ENCODE measurements at regions not wholly inside any gene's neighbourhood (a gene's known extent, or its start where the extent isn't known, plus 50 kb on each side); places are given as distances from the start of the nearest gene placed in this dataset.

DNA sequence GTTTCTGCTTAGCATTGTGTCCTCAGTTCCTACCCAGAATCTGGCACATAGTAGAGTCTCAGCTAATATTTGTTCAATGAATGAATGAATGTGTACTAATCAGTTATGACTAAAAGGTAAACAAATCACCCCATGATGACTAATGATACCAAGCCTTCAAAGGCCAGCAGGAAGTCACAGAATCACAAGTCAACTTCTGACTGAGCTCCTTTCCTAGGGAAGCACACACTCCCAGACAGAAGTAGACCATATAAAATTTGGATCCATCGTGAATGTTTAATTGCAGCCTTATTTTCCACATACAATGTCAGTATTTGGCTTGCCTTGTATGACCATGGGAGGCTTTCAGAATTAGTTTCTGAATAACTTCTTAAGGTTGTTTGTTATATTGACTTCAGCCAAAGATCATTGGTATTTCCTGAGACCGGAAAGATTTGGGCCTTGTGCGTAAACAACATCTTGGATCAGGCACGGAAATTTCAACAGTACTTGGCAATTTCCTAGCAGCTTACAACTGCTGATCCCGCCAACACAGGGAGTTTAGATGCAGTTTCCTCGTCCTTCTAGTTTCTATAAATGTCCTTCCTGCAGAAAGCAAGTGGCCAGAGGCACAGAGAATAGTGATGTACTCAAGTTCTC, 185.9 kb upstream of the ATP1B1 start:
- no peak for DNase-seq

DNA sequence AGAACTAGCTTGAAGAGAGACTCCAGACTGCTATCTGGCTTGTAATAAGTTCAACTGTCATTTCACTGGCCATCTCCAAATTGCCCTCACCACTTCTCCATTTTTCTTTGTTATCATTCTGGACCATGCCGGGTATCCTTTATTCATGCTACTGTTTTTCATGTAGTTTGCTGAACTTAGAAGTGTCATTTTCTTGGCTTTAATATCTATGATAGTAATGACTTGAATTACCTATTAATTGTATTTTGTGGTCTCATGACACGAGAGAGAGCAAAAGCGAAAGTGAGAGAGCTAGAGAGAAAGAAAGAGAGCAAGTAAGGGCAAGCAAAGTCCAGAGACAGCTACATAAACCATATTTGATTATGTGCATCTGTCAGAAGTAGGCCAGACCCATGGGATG, 184.9 kb upstream of the ATP1B1 start:
- no peak for DNase-seq

DNA sequence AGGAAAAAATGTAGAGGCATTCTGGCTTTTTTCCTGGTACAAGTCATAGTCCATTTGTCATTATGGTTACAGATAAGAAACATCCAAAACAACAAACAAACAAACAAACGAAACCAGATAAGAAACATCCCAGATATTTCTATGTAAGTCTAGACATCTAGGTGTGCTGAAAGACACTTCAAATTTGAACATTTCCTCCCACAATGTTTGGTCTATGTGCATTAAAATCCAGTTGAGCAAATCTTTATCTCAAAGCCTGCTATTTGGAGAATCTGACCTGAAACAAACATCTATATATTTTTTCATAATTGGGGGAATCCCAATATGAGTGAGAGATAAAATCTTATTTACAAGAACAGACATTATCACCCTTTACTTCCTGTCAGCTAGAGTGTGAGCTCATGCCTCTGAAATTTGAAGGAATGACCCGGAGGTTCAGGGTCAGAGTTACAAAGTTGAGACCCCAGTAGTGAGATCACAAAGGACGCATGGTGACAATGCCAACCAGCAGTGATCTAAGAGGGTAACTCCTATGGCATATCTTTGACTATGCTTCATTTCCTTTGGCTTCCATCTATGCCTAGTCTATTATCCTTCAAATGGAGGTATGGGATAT, 182.9 kb upstream of the ATP1B1 start:
- no peak for DNase-seq

DNA sequence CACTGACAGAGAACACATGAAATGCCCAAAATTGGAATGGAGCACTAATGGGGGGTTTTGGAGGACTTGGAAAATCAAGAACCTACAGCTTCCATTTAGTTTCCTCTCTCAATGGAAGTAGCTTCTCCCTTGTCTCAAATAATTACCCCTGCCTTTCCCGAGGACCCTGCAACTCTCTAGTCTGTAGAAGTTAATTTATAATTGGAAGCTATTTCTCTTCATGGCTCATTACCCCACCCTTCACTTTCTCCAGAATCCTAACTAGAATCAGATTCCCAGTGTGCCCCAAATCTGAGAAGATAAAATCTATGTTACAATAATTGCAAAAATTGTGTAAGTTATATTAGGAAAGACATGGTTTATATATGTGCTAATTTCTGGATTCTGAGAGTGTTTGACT, 181.5 kb upstream of the ATP1B1 start:
- DNase-seq = no peak

DNA sequence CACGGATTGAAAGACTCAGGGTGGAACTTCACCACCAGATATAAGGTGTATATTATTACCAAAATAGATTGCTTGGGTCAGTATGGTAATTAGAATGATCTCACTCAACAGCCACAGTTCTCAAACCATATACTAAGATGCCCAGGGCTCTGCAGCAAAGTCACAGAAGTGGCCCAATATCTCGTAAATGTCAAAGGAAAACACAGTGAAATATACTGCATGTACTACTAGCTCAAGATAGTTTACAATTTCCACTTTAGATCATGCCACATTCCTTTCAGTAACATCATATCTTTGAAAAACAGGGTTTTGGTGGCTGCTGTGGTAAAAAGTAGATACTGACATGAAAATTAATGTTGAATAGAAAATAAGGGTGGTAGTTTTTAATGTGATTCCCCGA, 180.3 kb upstream of the ATP1B1 start:
- DNase-seq = no peak

DNA sequence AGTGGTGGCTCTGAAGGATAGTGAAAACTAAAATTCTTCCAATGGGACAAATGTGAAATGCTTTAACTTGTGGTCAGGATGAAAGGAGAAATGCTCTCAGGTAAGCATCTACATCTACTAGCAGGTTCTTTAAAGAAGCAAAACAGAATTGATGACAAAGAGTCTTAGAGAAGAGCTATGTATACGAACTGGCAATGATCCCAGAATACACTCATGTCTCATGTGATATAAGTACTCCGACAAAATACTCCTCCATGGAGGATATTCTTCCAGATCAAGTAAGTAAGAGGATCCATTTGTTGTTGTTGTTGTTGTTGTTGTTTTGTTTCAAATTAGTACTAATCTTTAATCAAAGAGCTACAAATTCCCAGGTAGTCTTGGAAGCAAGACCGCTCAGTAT, 174.0 kb upstream of the ATP1B1 start:
- no peak for DNase-seq

DNA sequence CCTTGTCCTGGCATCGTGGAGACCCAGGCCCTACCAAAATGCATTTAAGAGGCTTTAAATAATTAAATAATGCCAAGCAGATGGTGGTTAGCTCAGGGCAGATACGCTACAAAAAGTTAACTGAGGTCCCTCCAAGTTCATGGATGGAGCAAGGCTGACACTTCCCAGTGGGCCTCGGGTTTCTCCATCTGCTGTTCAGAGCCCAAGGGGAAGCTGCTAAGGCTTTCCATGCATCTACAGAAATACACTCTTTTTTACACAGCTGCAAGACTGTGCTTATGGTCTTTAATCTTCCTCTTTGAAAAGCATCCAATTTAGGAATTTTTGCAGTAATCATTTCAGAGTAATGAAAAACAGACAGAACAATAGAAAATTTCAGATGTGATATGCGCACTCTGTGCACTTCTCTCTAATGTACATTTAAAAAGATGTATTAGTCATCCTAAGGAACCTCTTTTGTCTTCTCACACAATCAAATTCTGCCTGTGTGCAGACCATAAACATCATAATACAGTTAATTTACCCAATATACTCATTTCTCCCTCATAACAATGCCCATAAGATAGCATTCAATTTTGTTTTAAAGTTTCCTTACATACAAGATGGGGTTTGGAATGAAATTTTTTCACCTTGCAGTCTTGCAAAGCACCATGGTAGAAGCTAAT, 173.2 kb upstream of the ATP1B1 start:
- DNase-seq = no peak

DNA sequence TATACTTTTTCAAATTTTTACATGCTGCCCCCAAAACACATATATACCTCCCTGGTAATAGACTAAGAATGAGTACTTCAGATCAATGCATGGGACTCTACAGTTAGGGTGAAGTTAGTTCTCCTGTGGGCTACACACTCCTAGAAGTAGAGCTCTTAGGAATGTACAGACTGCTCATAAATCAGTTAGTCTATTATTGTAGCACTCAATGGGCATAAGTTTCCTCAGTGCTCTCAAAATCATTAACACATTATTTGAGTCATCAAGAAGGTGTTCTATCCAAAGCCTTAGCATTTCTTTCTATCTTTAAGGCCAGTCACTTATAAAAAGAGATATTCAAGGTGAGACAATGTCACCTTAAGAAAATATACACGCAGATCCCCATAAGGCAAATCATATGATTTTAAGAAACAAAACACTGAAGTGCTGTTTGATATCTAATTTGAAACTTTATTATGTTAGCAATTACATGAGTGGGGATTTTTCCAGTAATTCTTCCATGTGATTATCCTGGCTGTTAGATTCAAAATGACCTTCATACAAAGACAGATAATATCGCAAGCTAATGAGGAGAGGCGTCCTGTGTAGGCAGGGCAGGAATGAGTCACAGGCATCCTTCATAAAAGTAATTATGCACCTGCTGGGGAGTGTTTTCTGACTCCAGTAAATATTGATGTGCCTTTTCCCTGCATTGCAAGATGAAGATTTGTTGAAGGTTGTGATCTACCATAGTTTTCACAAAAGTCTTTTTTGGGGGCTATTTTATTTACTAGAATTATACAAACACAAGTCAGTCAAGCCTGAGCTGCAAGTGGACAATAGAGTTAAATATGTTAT, 167.2 kb upstream of the ATP1B1 start:
- no peak for DNase-seq

DNA sequence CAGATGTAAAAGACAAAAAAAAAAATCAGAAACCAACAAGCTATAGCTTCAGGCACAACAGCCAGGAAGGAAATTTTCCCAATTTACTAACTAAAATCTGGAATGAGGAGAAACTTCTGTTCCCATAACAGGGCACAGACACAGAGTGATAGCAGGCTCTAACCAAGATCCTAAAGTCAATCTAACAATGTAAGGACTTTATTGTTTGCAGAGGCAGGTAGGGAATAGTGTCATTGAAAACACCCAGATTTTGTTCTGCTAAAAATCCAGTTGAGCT, 166.6 kb upstream of the ATP1B1 start:
- DNase-seq = no peak

DNA sequence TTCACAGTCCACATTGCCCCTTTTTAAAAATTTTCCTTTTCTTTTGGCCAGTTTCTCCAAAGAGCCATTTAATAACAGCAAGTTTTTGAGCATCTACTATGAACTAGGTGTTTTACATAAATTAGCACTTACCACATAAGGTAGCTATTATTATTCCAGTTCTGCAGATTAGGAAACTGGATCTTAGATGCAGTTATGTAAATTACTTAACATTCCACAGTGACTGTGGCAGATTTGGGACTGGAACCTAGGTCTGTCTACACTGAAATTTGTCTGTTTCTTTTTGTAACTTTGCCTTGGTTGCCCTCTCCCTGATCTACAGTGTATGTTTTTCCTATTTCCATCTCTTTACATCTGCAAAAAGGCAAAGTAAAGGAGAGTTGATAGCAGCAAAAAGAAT, 164.8 kb upstream of the ATP1B1 start:
- no peak for DNase-seq

DNA sequence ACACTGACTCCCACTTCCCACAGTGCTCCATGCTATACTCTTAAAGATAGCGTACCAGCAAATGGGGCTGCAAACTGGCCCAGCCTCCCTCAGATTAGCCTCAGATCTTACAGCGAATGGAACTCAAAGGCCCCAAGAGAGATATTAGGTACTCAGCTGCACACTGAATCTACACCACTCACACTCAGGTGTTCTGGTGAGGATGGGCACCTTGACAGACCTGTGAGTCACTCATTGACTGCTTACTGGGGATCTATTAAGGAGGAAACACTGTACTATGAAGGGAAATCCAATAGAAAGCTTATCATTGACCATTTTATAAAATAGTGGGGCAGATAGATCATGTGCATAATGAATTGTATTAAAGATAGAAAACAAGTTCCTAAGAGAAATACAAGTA, 164.3 kb upstream of the ATP1B1 start:
- DNase-seq = no peak

DNA sequence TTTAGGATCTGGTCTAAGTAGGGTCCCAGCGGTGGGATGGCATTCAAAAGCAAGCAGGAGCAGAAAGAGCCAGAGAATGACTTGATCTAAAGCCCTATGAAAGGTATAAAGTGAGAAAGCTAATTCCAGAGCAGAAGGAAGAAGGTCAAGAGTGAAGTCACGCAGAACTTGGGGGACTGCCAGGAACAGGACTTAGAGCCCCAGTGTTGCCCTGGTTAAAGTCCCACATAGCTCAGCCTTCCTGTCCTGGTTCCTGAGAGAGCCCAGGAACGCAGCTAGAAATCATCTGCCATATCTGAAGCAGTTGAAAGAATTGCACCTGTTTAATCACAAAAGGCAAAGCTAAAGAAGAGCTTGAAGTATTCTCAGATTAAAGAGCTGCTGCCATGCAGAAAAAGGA, 160.6 kb upstream of the ATP1B1 start:
- DNase-seq = no peak

DNA sequence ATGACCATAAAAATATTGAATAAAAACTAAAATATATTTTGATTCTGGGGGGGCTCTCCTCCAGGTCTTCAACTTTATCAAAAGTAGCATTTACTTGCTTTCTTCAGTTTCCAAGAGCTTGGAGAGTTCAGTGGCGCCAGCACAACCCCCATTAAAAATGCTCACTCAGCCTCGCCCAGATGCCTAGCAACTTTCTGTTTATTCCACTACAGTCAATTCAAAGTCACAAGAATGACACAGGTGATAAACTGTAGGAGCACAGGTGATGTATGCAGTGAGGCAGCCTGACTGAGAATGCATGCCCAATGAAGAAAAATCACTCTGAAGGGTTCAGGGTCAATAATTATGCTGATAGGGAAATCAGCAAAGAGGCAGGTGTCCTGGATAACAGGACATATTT, 159.4 kb upstream of the ATP1B1 start:
- no peak for DNase-seq

DNA sequence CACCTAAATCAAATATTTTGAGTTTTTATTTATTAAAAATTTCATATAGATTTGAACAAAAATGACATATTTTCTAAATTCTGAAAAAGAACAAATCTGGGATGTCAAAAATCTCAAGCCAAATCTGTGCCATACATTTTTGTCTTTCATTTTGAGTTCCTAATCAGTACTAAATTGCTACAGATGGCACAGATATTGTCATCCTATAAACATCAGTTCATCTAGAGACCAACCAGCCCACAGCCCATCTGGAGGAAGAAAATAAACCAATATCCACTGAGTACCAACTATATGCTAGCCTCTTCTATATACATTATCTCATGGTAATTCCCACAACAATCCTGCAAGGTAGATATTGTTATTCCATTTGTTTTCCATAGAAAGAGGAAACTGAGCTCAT, 156.8 kb upstream of the ATP1B1 start:
- no peak for DNase-seq

DNA sequence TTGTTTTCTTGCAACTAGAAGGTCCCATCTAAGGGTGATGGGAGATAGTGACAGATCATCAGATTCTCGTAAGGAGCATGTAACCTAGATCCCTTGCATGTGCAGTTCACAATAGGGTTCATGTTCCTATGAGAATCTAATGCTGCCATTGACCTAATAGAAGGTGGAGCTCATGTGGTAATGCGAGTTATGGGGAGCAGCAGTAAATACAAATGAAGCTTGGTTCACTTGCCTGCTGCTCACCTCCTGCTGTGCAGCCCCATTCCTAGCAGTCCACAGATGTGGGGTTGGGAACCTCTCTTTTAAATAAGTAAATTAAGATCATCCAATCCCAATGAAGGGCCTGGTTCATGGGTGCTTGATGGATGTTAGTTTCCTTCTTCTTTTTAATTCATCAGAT, 148.7 kb upstream of the ATP1B1 start:
- no peak for DNase-seq

DNA sequence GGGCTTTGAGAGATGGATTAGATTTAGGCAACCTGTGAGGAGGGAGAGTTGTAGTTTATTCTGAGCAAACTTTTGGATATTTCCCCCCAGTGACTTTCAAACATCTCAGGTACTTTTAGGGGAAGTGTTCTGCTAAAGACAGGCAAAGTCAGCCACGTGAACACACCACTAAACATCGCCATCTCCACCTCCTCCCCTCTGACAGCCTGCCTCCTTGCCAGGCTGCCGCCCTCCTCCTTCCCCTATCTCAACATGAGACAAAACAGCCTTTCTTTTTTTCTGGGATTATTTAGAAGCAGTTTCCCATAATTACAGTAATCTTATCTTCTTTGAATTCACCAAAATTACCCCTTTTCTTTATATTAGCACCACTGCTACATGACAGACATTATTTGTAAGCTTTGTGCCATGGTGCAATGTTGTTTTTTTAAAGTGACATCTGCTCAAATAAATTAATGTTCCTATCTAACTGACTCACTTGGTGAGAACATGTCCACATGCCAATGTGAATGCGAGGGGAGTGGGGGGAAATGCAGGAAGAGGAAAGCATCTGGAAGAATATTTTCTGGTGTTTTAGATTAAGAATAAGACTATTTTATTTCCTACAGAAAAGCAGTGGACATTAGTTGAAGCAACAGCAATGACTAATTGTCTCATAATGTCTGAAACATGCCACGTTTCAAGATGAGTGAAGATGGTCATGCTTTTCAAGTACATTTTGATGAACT, 147.8 kb upstream of the ATP1B1 start:
- DNase-seq = no peak

DNA sequence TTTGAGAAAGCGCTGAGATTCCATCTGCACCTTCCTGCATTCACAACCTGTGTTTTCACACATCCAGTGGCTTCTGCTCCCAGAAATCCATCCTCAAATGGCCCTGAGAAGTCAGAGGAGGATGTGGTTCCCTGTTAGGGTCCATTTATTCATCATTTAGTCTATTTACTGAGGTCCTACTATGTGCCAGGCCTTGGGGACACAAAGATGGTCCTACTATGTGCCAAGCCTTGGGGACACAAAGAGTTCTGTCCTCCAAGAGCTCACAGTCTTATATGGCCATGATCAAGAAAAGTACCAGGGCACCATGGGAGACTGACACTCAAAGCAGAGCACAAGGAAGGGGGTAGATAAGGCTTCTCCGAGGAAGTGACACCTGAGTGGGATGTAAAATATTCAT, 147.1 kb upstream of the ATP1B1 start:
- no peak for DNase-seq

DNA sequence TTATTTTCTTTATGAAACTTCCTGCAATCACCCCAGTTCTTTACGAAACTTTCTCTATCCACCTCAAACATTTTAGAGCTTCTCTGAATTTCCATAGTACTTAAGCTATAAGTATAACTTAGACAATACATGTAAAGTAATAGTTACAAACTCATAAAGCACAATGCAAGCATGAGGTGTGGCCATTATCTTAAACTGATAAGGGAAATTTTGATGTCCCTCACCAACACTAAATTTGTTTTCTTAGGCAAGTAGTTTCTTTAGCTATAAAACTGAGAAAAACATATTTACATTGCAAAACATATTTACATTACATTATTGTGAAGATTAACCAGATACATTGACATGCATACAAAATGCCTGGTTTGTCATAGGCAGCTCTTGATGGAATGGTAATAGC, 146.4 kb upstream of the ATP1B1 start:
- DNase-seq = no peak

DNA sequence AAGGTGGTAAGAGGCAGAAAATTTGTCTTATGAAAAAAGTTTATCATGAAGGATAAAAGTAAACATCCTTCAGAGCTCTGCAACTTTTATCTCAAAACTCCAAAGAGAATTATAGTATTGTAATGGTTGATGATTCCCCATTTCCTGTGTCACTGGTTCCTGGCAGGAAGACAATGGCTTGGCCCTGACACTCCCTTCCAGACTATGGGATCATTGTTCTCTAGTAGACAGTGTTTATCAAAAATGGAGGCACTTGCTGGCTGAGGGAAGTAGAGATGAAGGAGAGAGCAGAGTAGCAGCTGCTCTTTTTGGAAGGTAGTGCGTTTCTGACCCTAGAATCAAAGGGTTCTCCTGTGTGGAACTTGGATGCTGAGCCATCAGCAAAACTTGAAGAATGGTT, 145.9 kb upstream of the ATP1B1 start:
- DNase-seq = no peak

DNA sequence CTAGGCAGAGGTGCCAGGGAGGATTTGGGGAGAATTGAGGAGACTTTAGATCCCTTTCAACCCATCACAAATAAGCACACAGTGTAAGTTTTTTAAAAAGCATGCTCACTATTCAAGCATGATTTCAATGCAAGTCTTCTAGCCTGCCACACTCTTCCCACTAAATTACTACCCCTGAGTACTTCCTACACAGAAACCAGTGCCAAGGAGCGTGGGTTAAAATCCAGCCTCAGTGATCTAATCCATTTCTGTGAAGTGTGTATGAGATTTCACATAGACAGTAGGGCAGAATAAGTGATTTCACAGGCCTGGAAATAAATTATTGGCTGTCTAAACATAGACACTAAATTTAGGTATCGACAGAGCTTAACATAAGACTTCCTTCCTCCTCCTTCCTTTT, 142.9 kb upstream of the ATP1B1 start:
- DNase-seq = no peak

DNA sequence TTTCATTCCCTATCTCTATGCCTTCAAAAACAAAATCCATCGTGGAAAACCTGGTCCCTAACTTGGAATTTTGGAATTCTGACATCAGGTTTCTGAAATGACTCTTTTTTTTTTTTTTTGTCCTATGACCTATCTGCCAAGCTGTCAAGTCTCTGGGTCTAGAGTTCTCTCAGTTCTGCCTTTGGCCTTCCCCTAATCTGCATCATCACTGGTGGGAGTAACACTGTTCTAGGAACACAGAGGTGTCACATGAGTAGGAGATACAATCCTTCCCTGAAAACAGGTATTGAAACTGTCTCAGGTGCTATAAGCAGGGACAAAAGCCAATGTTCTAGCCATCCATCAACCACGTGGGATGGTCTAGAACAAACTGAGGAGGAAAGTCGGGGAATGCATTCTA, 142.0 kb upstream of the ATP1B1 start:
- no peak for DNase-seq

DNA sequence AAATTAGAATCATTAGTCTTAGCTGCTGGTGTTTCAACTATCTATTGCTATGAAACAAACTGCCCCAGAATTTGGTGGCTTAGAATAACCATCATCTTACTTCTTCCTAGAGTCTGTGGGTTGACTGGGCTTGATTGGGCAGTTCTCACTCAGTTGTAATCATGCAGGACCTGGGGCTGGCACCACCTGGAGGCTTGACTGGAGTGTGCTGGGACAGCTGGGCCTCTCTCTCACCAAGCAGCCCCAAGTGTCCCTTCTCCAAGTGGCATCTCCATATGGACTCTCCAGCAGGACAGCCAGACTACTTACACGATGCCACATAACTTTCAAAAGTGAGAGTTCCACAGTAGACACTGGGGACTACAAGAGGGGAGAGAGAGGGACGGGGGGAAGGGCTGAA, 140.3 kb upstream of the ATP1B1 start:
- no peak for DNase-seq

DNA sequence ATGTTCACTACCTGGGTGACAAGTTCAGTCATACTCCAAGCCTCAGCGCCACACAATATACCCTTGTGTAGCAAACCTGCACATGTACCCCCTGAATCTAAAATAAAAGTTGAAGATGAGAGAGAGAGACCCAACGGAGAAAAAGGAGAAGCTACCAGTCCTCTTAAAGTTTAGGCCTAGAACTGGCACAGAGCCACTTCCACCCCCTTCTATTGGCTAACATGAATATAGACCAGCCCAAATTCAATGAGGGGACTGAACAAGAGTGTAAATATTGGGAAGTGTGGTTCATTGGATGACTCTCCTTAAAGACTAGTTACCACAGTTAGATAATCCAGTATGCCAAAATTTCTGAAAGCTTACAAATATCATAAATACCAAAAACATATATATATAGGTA, 139.9 kb upstream of the ATP1B1 start:
- DNase-seq = no peak
